Prostate gland (tissue), 2 donors: ENCODE measurements at regions not wholly inside any gene's neighbourhood (a gene's known extent, or its start where the extent isn't known, plus 50 kb on each side); places are given as distances from the start of the nearest gene placed in this dataset.

ENCODE experiments used
- POLR2A ChIP-seq: fragments of 450-650 bp; IDR thresholded peaks from one replicate; pipeline ENCODE4 v1.6.1; 2016; ENCODE audit warnings: antibody characterized with exemption, mild to moderate bottlenecking
- POLR2AphosphoS5 ChIP-seq: sonication (generic); formaldehyde crosslinking; IDR thresholded peaks from one replicate; pipeline ENCODE4 v1.6.1; 2017; ENCODE audit warnings: antibody characterized with exemption
- TF ChIP-seq, protein P1 (sequence below), 4 experiments: fragments of 200-600 bp in 2 of 4; fragments of 450-650 bp in 2 of 4; sonication (generic) in 2 of 4; IDR thresholded peaks; 1 replicate in 3 of 4; 2 replicates in 1 of 4; pipeline ENCODE4 v1.5.1; 2016 to 2019; ENCODE audit warnings: antibody characterized with exemption in 4 of 4, mild to moderate bottlenecking in 2 of 4, moderate library complexity in 2 of 4

DNA sequence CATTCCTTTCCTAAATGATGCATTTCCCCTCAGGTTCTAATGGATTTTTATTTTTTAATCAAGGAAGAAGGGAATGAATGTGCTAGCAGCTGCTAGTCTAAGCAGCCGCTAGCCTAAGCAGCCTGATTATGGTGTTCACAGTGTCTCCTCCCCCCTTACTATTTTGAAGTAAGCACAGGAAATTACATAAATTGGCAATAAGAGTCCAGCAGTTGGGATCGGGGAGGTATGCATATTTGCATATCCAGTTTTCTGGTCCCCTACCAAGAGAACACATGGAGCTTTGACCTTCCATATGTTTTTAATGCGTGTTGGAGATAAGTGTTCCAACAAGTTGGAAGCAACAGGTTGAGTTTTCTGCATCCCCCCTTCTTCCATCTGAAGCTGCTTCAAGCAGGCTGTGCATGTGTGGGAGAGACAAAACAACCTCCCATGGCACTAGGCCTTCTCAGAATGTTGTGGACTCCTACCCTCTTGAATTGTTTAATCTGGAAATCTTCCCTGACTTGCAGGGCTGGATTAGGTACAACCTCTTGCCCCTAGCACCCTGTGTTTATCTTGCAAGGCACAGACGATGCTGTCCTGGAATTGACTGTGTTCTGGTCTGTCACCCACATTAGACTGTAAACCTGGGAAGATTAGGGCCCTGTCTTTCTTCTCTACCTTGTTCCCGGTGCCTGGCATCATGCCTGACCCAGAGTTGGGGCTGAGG is 124.8 kb upstream of the LRIG1 start:
- TF ChIP-seq POLR2A: no peak
- TF ChIP-seq, protein P1, sequence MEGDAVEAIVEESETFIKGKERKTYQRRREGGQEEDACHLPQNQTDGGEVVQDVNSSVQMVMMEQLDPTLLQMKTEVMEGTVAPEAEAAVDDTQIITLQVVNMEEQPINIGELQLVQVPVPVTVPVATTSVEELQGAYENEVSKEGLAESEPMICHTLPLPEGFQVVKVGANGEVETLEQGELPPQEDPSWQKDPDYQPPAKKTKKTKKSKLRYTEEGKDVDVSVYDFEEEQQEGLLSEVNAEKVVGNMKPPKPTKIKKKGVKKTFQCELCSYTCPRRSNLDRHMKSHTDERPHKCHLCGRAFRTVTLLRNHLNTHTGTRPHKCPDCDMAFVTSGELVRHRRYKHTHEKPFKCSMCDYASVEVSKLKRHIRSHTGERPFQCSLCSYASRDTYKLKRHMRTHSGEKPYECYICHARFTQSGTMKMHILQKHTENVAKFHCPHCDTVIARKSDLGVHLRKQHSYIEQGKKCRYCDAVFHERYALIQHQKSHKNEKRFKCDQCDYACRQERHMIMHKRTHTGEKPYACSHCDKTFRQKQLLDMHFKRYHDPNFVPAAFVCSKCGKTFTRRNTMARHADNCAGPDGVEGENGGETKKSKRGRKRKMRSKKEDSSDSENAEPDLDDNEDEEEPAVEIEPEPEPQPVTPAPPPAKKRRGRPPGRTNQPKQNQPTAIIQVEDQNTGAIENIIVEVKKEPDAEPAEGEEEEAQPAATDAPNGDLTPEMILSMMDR (IDR thresholded peaks at IDR 0.05): no peak
- TF ChIP-seq POLR2AphosphoS5: no peak
